Endothelial cell of umbilical vein (primary cell): ENCODE measurements at regions not wholly inside any gene's neighbourhood (a gene's known extent, or its start where the extent isn't known, plus 50 kb on each side); places are given as distances from the start of the nearest gene placed in this dataset.

Experiments
- BruUV-seq: library from RNA; stranded (reverse); fragments of 400-500 nt; replicated peaks from 2 replicates; lab custom pipeline; 2021; lab: Mats Ljungman, UMichigan
- CTCF ChIA-PET: fragments of 300-600, 350-600 bp; sonication (Branson Sonifier 250); formaldehyde crosslinking; loops from one replicate; lab custom pipeline; 2021; ENCODE audit warnings: antibody characterized with exemption, inconsistent platforms; lab: Charles Lee
- POLR2A ChIA-PET: fragments of 300-600, 350-600 bp; sonication (Branson Sonifier 250); formaldehyde crosslinking; loops from one replicate; lab custom pipeline; 2021; ENCODE audit warnings: antibody characterized with exemption, inconsistent platforms; lab: Charles Lee
- DNase-seq: peaks from one replicate; pipeline ENCODE4 v3.0.0-alpha.2; 2011; ENCODE audit warnings: low read depth, low spot score
- FAIRE-seq: peaks from 2 replicates; lab custom pipeline; 2011; peaks lifted over from hg19 to GRCh38; lab: Jason Lieb, UNC
- H2AFZ ChIP-seq: 2 replicates; pipeline ENCODE4 v1.6.0; 2012; ENCODE audit warnings: low read depth, low read length, control low read depth, inconsistent platforms
- H3K27ac ChIP-seq: 2 replicates; pipeline ENCODE4 v1.5.1; 2011; ENCODE audit warnings: low read depth, mild to moderate bottlenecking, control low read depth, low read length, moderate library complexity; ENCODE audit not compliant: insufficient read depth
- H3K27me3 ChIP-seq, 2 experiments: 2 replicates each; pipeline versions ENCODE4 v1.6.0 to v1.6.1; 2011; ENCODE audit warnings: low read length in 2 of 2, mixed read lengths in 1 of 2; ENCODE audit not compliant: control insufficient read depth in 2 of 2, insufficient read depth in 2 of 2
- H3K36me3 ChIP-seq, 2 experiments: 2 replicates in 1 of 2; 3 replicates in 1 of 2; pipeline ENCODE4 v1.5.1; 2011; ENCODE audit warnings: low read length in 2 of 2, mild to moderate bottlenecking in 1 of 2, moderate library complexity in 1 of 2; ENCODE audit not compliant: control insufficient read depth in 2 of 2, insufficient read depth in 2 of 2; ENCODE audit errors: extremely low read depth in 1 of 2
- H3K4me1 ChIP-seq: 3 replicates; pipeline ENCODE4 v1.5.1; 2011; ENCODE audit warnings: mild to moderate bottlenecking, low read length; ENCODE audit not compliant: control insufficient read depth, insufficient read depth; ENCODE audit errors: extremely low read depth
- H3K4me2 ChIP-seq: 2 replicates; pipeline ENCODE4 v1.6.1; 2011; ENCODE audit warnings: low read length, control low read depth, mixed read lengths; ENCODE audit not compliant: insufficient read depth
- H3K4me3 ChIP-seq, 3 experiments: fragments of 200-600 bp in 1 of 3; sonication (generic), shearing (Covaris generic) in 1 of 3; replicated peaks in 1 of 3; 2 replicates each; pipeline ENCODE4 v1.5.1; 2011 to 2016; ENCODE audit warnings: control low read depth in 3 of 3, low read length in 3 of 3, mild to moderate bottlenecking in 2 of 3, inconsistent platforms in 1 of 3, low read depth in 1 of 3, moderate library complexity in 1 of 3; ENCODE audit not compliant: insufficient read depth in 1 of 3
- H3K79me2 ChIP-seq: 2 replicates; pipeline ENCODE4 v1.6.0; 2012; ENCODE audit warnings: low read length, inconsistent platforms; ENCODE audit not compliant: control insufficient read depth, insufficient read depth
- H3K9ac ChIP-seq: replicated peaks from 2 replicates; pipeline ENCODE3; 2011; ENCODE audit warnings: low read length, control low read depth; ENCODE audit not compliant: insufficient read depth; ENCODE audit errors: extremely low read depth
- H3K9me1 ChIP-seq: replicated peaks from 3 replicates; pipeline ENCODE4 v1.6.0; 2011; ENCODE audit warnings: mild to moderate bottlenecking, low read length; ENCODE audit not compliant: control insufficient read depth, insufficient read depth; ENCODE audit errors: extremely low read depth
- H3K9me3 ChIP-seq: replicated peaks from 2 replicates; pipeline ENCODE4 v1.5.1; 2012; ENCODE audit warnings: low read length, inconsistent platforms; ENCODE audit not compliant: control insufficient read depth, insufficient read depth
- H4K20me1 ChIP-seq: replicated peaks from 2 replicates; pipeline ENCODE3; 2011; ENCODE audit warnings: mild to moderate bottlenecking, low read length; ENCODE audit not compliant: control insufficient read depth, insufficient read depth; ENCODE audit errors: extremely low read depth
- CTCF ChIP-seq, 2 donors: IDR thresholded peaks; 1 replicate in 1 of 2; 2 replicates in 1 of 2; pipeline ENCODE4 v1.5.1; 2011; ENCODE audit warnings: low read length in 2 of 2, mild to moderate bottlenecking in 2 of 2, moderate library complexity in 2 of 2, control low read depth in 1 of 2, inconsistent platforms in 1 of 2, low read depth in 1 of 2; ENCODE audit not compliant: insufficient read depth in 1 of 2; ENCODE audit errors: extremely low read depth in 1 of 2
- EZH2 ChIP-seq: IDR thresholded peaks from 2 replicates; pipeline ENCODE4 v1.6.1; 2012; ENCODE audit warnings: borderline replicate concordance, low read depth, mild to moderate bottlenecking, moderate library complexity, low read length, inconsistent platforms; ENCODE audit not compliant: severe bottlenecking
- FOS ChIP-seq: IDR thresholded peaks from 2 replicates; pipeline ENCODE4 v1.6.1; 2011; ENCODE audit warnings: mild to moderate bottlenecking, low read length, moderate library complexity, borderline replicate concordance; ENCODE audit not compliant: insufficient read depth
- GATA2 ChIP-seq: IDR thresholded peaks from 2 replicates; pipeline ENCODE4 v1.7.0; 2011; ENCODE audit warnings: low read depth, mild to moderate bottlenecking, moderate library complexity, mixed read lengths, low read length; ENCODE audit not compliant: insufficient read length, insufficient read depth
- JUN ChIP-seq: IDR thresholded peaks from 2 replicates; pipeline ENCODE4 v1.6.1; 2011; ENCODE audit warnings: borderline replicate concordance, low read depth; ENCODE audit not compliant: insufficient read length, insufficient read depth
- MAX ChIP-seq: IDR thresholded peaks from 2 replicates; pipeline ENCODE4 v1.6.1; 2011; ENCODE audit not compliant: insufficient read depth, insufficient read length
- MYC ChIP-seq: IDR thresholded peaks from one replicate; pipeline ENCODE4 v1.6.1; 2011; ENCODE audit warnings: mild to moderate bottlenecking, low read depth, low read length
- POLR2A ChIP-seq: IDR thresholded peaks from 2 replicates; pipeline ENCODE4 v1.6.1; 2012; ENCODE audit warnings: low read depth, mild to moderate bottlenecking, control low read depth, low read length
- POLR2AphosphoS5 ChIP-seq: IDR thresholded peaks from 2 replicates; pipeline ENCODE4 v1.6.1; 2012; ENCODE audit warnings: low read depth, mild to moderate bottlenecking, control low read depth, low read length, moderate library complexity; ENCODE audit not compliant: insufficient read depth
- dilution Hi-C: fragments of 300-500 bp; cut with MboI; formaldehyde crosslinking; loops from one replicate; pipeline ENCODE4 v1.15.0; 2019; ENCODE audit warnings: low sequenced_read_pairs; ENCODE audit not compliant: extremely low pct_ligation_motif_present
- intact Hi-C: fragments of 100-400 bp; cut with micrococcal nuclease; formaldehyde crosslinking; loops from one replicate; pipeline ENCODE4 v1.10.0; 2022

- BruUV-seq: no TSS peak
- no peak overlapping the region for H3K9ac ChIP-seq
- H3K79me2 ChIP-seq: no peaks in the 10 kb centered on the region
- no peak overlapping the region for H3K4me2 ChIP-seq
- no peak overlapping the region for H3K4me3 ChIP-seq
- no peaks in the 10 kb centered on the region for H3K4me1 ChIP-seq
- no peak overlapping the region for H3K27ac ChIP-seq
- H3K9me1 ChIP-seq: no peaks in the 10 kb centered on the region
- H3K9me3 ChIP-seq: no peaks in the 10 kb centered on the region
- intact Hi-C loops: no loop called here
- ChIA-PET POLR2A (no interaction called here), CTCF (no interaction called here)
- no peaks in the 10 kb centered on the region for H4K20me1 ChIP-seq
- no peak for DNase-seq
- dilution Hi-C loops: no loop called here
- H3K27me3 ChIP-seq: no peaks in the 10 kb centered on the region
- no peak overlapping the region for H2AFZ ChIP-seq
- FAIRE-seq: no peak
- no peak for TF ChIP-seq MYC
- no peak for TF ChIP-seq CTCF (IDR thresholded peaks at IDR 0.05; ENCODE audit: extremely low read depth in 1 of 2, insufficient read depth in 1 of 2, low read depth in 1 of 2, low read length in 2 of 2)
- no peak for TF ChIP-seq FOS
- no peak for TF ChIP-seq GATA2
- TF ChIP-seq POLR2A: no peak
- TF ChIP-seq EZH2: no peak
- TF ChIP-seq JUN: no peak
- TF ChIP-seq POLR2AphosphoS5: no peak
- TF ChIP-seq MAX: no peak
- H3K36me3 ChIP-seq: no peaks in the 10 kb centered on the region
Measured at GRCh38 chr17:74012465-74012864, 191.0 kb upstream of the RPL38 start.
